K562 (cell line): ENCODE measurements at regions not wholly inside any gene's neighbourhood (a gene's known extent, or its start where the extent isn't known, plus 50 kb on each side); places are given as distances from the start of the nearest gene placed in this dataset.

ENCODE experiments used
- POLR2AphosphoS5 ChIP-seq: IDR thresholded peaks from 2 replicates; pipeline ENCODE4 v1.6.1; 2011; ENCODE audit warnings: mild to moderate bottlenecking, low read depth, low read length, moderate library complexity; ENCODE audit not compliant: control insufficient read depth, insufficient read depth
- SMC3 ChIP-seq: conservative IDR thresholded peaks from 2 replicates; pipeline ENCODE4 v1.6.1; 2011; ENCODE audit warnings: low read depth, low read length, improper control_type of control experiment; ENCODE audit not compliant: insufficient read depth
- YBX1 ChIP-seq: fragments of 450-650 bp; IDR thresholded peaks from 2 replicates; pipeline ENCODE4 v1.7.1; 2016; ENCODE audit warnings: mild to moderate bottlenecking
- ZSCAN29 ChIP-seq: fragments of 450-650 bp; IDR thresholded peaks from 2 replicates; pipeline ENCODE4 v1.6.1; 2017
- TF ChIP-seq, protein P1 (sequence below): fragments of 250-450 bp; sonication (Bioruptor Pico); IDR thresholded peaks from 2 replicates; pipeline ENCODE4 v1.5.0; 2021; ENCODE audit warnings: mild to moderate bottlenecking, moderate library complexity
- TF ChIP-seq, protein P2 (sequence below), 2 experiments: fragments of 200-800 bp in 1 of 2; sonication (Bioruptor generic) in 1 of 2; sonication (generic) in 1 of 2; formaldehyde crosslinking in 1 of 2; IDR thresholded peaks in 1 of 2; conservative IDR thresholded peaks in 1 of 2; 2 replicates each; pipeline versions ENCODE4 v1.5.0 to v1.6.1; 2016 to 2020; ENCODE audit warnings: missing compliant biosample characterization in 1 of 2, missing genetic modification characterization in 1 of 2, missing genetic modification reagents in 1 of 2
- TF ChIP-seq, protein P3 (sequence below), 2 experiments: fragments of 450-650 bp in 1 of 2; sonication (generic) in 1 of 2; formaldehyde crosslinking in 1 of 2; IDR thresholded peaks; 2 replicates each; pipeline versions ENCODE4 v1.7.1 to v1.9.0; 2016 to 2022; ENCODE audit warnings: inconsistent platforms in 1 of 2, mild to moderate bottlenecking in 1 of 2, missing genetic modification reagents in 1 of 2

DNA sequence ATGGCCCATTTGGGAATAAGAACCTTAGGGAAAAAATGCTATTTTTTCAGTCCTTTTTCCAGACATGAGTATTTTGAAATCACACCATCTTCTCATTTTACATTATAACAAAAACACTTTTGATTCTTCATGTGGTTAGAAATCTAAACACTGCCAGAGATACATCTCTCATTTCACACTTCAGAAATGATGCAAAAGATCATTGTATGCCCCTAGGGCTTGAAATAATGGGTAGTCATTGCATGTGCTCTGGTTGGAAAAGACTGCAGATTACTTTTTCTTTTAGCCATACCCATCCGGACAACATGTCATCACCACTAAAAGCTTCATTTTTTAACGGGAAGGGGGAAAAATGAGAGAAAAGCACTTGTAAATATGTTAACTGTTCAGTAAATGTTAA, 1152.2 kb upstream of the ADGRL4 start:
- TF ChIP-seq, protein P1, sequence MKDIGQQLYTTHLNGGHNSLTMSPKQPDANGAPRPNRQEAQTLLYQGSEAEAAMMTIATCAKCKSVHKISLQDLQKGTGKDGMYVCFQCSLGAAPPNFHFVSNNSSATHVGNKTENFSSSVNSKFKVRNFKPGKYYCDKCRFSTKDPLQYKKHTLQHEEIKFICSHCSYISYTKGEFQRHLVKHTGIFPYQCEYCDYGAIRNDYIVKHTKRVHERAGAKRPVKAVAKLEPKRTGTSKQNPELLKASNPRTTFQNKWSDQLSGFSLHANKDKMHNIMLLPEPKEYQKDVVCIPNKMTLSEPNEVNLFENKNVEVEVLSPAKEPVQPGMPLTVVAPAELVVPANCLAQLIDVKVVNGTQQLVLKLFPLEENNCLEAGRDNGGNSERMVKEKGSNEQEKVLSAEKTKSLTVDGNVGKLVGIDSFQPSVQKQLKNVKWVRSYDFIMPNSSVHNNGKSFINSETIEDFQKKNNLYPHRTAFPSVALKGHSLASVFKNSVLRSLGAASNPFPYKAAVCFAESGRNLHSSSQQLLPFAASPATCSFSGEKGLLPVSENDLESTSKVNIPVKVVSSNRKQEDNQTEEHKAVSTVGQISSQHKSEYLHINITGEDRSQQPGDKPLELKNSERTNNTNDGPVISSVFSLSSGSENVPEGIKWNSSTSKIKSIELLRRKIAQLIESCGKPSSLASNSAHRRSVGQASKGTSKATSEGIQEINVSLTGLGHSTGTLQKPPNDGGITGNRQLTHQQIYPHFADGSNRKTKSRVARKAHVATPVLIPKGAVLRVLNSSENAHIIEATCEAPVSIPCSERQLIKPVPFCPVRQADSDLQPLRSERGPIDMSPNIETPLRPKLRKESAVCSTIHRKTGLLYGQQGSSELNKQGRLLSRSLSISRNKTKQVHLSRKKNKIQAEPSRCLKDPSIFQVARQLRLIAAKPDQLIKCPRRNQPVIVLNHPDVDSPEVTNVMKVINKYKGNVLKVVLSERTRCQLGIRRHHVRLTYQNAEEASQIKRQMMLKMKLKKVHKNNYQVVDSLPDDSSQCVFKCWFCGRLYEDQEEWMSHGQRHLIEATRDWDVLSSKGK (CRISPR knock-in tag): no peak
- no peak for TF ChIP-seq YBX1
- no peak for TF ChIP-seq SMC3
- no peak for TF ChIP-seq POLR2AphosphoS5
- no peak for TF ChIP-seq ZSCAN29
- TF ChIP-seq, protein P2, sequence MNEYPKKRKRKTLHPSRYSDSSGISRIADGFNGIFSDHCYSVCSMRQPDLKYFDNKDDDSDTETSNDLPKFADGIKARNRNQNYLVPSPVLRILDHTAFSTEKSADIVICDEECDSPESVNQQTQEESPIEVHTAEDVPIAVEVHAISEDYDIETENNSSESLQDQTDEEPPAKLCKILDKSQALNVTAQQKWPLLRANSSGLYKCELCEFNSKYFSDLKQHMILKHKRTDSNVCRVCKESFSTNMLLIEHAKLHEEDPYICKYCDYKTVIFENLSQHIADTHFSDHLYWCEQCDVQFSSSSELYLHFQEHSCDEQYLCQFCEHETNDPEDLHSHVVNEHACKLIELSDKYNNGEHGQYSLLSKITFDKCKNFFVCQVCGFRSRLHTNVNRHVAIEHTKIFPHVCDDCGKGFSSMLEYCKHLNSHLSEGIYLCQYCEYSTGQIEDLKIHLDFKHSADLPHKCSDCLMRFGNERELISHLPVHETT (CRISPR knock-in tag; conservative IDR thresholded peaks at IDR 0.05 in 1 of 2, IDR thresholded peaks at IDR 0.05 in 1 of 2): no peak
- TF ChIP-seq, protein P3, sequence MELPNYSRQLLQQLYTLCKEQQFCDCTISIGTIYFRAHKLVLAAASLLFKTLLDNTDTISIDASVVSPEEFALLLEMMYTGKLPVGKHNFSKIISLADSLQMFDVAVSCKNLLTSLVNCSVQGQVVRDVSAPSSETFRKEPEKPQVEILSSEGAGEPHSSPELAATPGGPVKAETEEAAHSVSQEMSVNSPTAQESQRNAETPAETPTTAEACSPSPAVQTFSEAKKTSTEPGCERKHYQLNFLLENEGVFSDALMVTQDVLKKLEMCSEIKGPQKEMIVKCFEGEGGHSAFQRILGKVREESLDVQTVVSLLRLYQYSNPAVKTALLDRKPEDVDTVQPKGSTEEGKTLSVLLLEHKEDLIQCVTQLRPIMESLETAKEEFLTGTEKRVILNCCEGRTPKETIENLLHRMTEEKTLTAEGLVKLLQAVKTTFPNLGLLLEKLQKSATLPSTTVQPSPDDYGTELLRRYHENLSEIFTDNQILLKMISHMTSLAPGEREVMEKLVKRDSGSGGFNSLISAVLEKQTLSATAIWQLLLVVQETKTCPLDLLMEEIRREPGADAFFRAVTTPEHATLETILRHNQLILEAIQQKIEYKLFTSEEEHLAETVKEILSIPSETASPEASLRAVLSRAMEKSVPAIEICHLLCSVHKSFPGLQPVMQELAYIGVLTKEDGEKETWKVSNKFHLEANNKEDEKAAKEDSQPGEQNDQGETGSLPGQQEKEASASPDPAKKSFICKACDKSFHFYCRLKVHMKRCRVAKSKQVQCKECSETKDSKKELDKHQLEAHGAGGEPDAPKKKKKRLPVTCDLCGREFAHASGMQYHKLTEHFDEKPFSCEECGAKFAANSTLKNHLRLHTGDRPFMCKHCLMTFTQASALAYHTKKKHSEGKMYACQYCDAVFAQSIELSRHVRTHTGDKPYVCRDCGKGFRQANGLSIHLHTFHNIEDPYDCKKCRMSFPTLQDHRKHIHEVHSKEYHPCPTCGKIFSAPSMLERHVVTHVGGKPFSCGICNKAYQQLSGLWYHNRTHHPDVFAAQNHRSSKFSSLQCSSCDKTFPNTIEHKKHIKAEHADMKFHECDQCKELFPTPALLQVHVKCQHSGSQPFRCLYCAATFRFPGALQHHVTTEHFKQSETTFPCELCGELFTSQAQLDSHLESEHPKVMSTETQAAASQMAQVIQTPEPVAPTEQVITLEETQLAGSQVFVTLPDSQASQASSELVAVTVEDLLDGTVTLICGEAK (IDR thresholded peaks at IDR 0.05): no peak
- TF ChIP-seq, protein P3 (CRISPR knock-in tag; IDR thresholded peaks at IDR 0.05): no peak
